ENCODE measurements at regions not wholly inside any gene's neighbourhood (a gene's known extent, or its start where the extent isn't known, plus 50 kb on each side); places are given as distances from the start of the nearest gene placed in this dataset.

GRCh38 chr21:27645285-27645684 lies 678.4 kb upstream of the ADAMTS5 start:
- H3K36me3 ChIP-seq (ENCODE audit: control insufficient read depth, insufficient read depth, low read length), result no peaks in the 10 kb centered on the region
- H3K27me3 ChIP-seq (ENCODE audit: control insufficient read depth in 2 of 2, insufficient read depth in 2 of 2, low read length in 2 of 2), result no peaks in the 10 kb centered on the region
- H2AFZ ChIP-seq (ENCODE audit: low read depth, low read length), result no peak overlapping the region
- intact Hi-C loops (cut with micrococcal nuclease) (no loop called here), in situ Hi-C loops (cut with MboI) (no loop called here)
- FAIRE-seq (no peak), DNase-seq (ENCODE audit: extremely low read depth in 1 of 4, low spot score in 3 of 4) (no peak), ATAC-seq (no peak)
- no peak overlapping the region for H3K27ac ChIP-seq (ENCODE audit: extremely low read depth, low read depth, low read length)
- H3K4me3 ChIP-seq, result no peak overlapping the region
- H3K4me2 ChIP-seq (ENCODE audit: insufficient read depth, low read length), result no peak overlapping the region
- no peaks in the 10 kb centered on the region for H4K20me1 ChIP-seq (replicated peaks; ENCODE audit: control insufficient read depth, insufficient read depth, low read length)
- no peaks in the 10 kb centered on the region for H3K9me3 ChIP-seq (replicated peaks; ENCODE audit: control insufficient read depth, insufficient read depth, low read depth, low read length)
- BruUV-seq (replicated peaks), result no TSS peak
- CTCF ChIA-PET (ENCODE audit: low intra/inter-chr PET ratio), result no interaction called here
- no peaks in the 10 kb centered on the region for H3K9me1 ChIP-seq (ENCODE audit: control insufficient read depth, insufficient read depth, low read length)
- no peak overlapping the region for H3K9ac ChIP-seq (ENCODE audit: insufficient read depth in 1 of 2, low read depth in 2 of 2, low read length in 2 of 2)
- no peaks in the 10 kb centered on the region for H3K79me2 ChIP-seq (ENCODE audit: control insufficient read depth, insufficient read depth, low read length)
- POLR2A ChIA-PET, result no interaction called here
- H3K4me1 ChIP-seq (replicated peaks in 1 of 2; ENCODE audit: control insufficient read depth in 2 of 2, insufficient read depth in 2 of 2, low read length in 2 of 2), result no peaks in the 10 kb centered on the region
- TF ChIP-seq, protein P1, sequence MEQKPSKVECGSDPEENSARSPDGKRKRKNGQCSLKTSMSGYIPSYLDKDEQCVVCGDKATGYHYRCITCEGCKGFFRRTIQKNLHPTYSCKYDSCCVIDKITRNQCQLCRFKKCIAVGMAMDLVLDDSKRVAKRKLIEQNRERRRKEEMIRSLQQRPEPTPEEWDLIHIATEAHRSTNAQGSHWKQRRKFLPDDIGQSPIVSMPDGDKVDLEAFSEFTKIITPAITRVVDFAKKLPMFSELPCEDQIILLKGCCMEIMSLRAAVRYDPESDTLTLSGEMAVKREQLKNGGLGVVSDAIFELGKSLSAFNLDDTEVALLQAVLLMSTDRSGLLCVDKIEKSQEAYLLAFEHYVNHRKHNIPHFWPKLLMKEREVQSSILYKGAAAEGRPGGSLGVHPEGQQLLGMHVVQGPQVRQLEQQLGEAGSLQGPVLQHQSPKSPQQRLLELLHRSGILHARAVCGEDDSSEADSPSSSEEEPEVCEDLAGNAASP (IDR thresholded peaks at IDR 0.05), result no peak
- TF ChIP-seq NONO (IDR thresholded peaks at IDR 0.05; ENCODE audit: low read depth in 2 of 2, low read length in 1 of 2) (no peak), DPF2 (IDR thresholded peaks at IDR 0.05) (no peak), FOXA3 (CRISPR knock-in tag; conservative IDR thresholded peaks at IDR 0.05 in 1 of 2, IDR thresholded peaks at IDR 0.05 in 1 of 2) (no peak), NFIC (IDR thresholded peaks at IDR 0.05) (no peak), ZNF318 (IDR thresholded peaks at IDR 0.05; ENCODE audit: borderline replicate concordance in 1 of 2, low read depth in 1 of 2) (no peak), SAP30 (IDR thresholded peaks at IDR 0.05; ENCODE audit: borderline replicate concordance, insufficient read depth, low read depth, low read length, poor library complexity, severe bottlenecking) (no peak), TCF7 (IDR thresholded peaks at IDR 0.05; ENCODE audit: borderline replicate concordance) (no peak), ZSCAN29 (IDR thresholded peaks at IDR 0.05) (no peak)
- TF ChIP-seq, protein P2, sequence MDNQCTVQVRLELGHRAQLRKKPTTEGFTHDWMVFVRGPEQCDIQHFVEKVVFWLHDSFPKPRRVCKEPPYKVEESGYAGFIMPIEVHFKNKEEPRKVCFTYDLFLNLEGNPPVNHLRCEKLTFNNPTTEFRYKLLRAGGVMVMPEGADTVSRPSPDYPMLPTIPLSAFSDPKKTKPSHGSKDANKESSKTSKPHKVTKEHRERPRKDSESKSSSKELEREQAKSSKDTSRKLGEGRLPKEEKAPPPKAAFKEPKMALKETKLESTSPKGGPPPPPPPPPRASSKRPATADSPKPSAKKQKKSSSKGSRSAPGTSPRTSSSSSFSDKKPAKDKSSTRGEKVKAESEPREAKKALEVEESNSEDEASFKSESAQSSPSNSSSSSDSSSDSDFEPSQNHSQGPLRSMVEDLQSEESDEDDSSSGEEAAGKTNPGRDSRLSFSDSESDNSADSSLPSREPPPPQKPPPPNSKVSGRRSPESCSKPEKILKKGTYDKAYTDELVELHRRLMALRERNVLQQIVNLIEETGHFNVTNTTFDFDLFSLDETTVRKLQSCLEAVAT (IDR thresholded peaks at IDR 0.05), result no peak
